H9 (cell line): ENCODE measurements at regions not wholly inside any gene's neighbourhood (a gene's known extent, or its start where the extent isn't known, plus 50 kb on each side); places are given as distances from the start of the nearest gene placed in this dataset. TPM values are rescaled to one million over a fixed set of nuclear protein-coding genes. Genes with fewer than 3 reads are reported as not detected.

Experiments used
- DNase-seq: peaks from one replicate; pipeline ENCODE4 v3.0.0-alpha.2; 2017
- H2AFZ ChIP-seq: one replicate; pipeline ENCODE4 v1.6.1; 2013; ENCODE audit warnings: mild to moderate bottlenecking, low read length, control low read depth, moderate library complexity
- H2AK5ac ChIP-seq: 2 replicates; pipeline ENCODE4 v1.6.1; 2013; ENCODE audit warnings: low read length, control low read depth, mixed read lengths; ENCODE audit not compliant: insufficient read length
- H2BK120ac ChIP-seq: one replicate; pipeline ENCODE4 v1.6.1; 2013; ENCODE audit warnings: low read depth, mild to moderate bottlenecking, low read length, control low read depth, inconsistent platforms; ENCODE audit not compliant: poor library complexity, severe bottlenecking
- H2BK12ac ChIP-seq: 2 replicates; pipeline ENCODE4 v1.6.1; 2013; ENCODE audit warnings: low read length, control low read depth, mixed read lengths, low read depth; ENCODE audit not compliant: insufficient read length
- H2BK15ac ChIP-seq: 2 replicates; pipeline ENCODE4 v1.6.1; 2013; ENCODE audit warnings: low read depth, low read length, control low read depth
- H2BK20ac ChIP-seq: one replicate; pipeline ENCODE4 v1.6.1; 2013; ENCODE audit warnings: low read depth, mild to moderate bottlenecking, low read length, control low read depth, inconsistent platforms; ENCODE audit not compliant: poor library complexity, severe bottlenecking
- H2BK5ac ChIP-seq: 2 replicates; pipeline ENCODE4 v1.6.1; 2013; ENCODE audit warnings: low read length, control low read depth, mixed read lengths; ENCODE audit not compliant: insufficient read length
- H3K14ac ChIP-seq: 2 replicates; pipeline ENCODE4 v1.6.1; 2013; ENCODE audit warnings: low read length, control low read depth; ENCODE audit not compliant: insufficient read depth
- H3K18ac ChIP-seq: 2 replicates; pipeline ENCODE4 v1.6.1; 2013; ENCODE audit warnings: low read depth, mild to moderate bottlenecking, mixed read lengths, low read length, control low read depth; ENCODE audit not compliant: insufficient read length
- H3K23ac ChIP-seq: 2 replicates; pipeline ENCODE4 v1.6.1; 2013; ENCODE audit warnings: low read length, control low read depth, mixed read lengths, low read depth; ENCODE audit not compliant: insufficient read length
- H3K23me2 ChIP-seq: 2 replicates; pipeline ENCODE4 v1.6.1; 2013; ENCODE audit warnings: low read depth, mild to moderate bottlenecking, mixed read lengths, low read length, control low read depth; ENCODE audit not compliant: insufficient read length, poor library complexity, severe bottlenecking
- H3K27ac ChIP-seq: 2 replicates; pipeline ENCODE4 v1.5.1; 2013; ENCODE audit warnings: low read length, control low read depth, mixed read lengths, low read depth; ENCODE audit not compliant: insufficient read length
- H3K27me3 ChIP-seq: 2 replicates; pipeline ENCODE4 v1.6.1; 2013; ENCODE audit warnings: low read length, control low read depth, inconsistent platforms; ENCODE audit not compliant: insufficient read depth
- H3K4ac ChIP-seq: 2 replicates; pipeline ENCODE4 v1.6.1; 2013; ENCODE audit warnings: low read depth, mild to moderate bottlenecking, control low read depth, inconsistent platforms, low read length, moderate library complexity
- H3K4me1 ChIP-seq: 2 replicates; pipeline ENCODE4 v1.6.1; 2013; ENCODE audit warnings: low read length, control low read depth, inconsistent platforms; ENCODE audit not compliant: insufficient read depth
- H3K4me2 ChIP-seq: 2 replicates; pipeline ENCODE4 v1.6.1; 2013; ENCODE audit warnings: low read length, control low read depth, mixed read lengths; ENCODE audit not compliant: insufficient read length, insufficient read depth
- H3K56ac ChIP-seq: 2 replicates; pipeline ENCODE4 v1.6.1; 2013; ENCODE audit warnings: low read depth, mild to moderate bottlenecking, mixed read lengths, low read length, control low read depth; ENCODE audit not compliant: insufficient read length
- H3K79me1 ChIP-seq: 2 replicates; pipeline ENCODE4 v1.6.1; 2013; ENCODE audit warnings: low read depth, mild to moderate bottlenecking, moderate library complexity, low read length, control low read depth, inconsistent platforms; ENCODE audit not compliant: insufficient read depth, poor library complexity, severe bottlenecking
- H3K79me2 ChIP-seq: 2 replicates; pipeline ENCODE4 v1.6.1; 2013; ENCODE audit warnings: low read length, control low read depth, inconsistent platforms; ENCODE audit not compliant: insufficient read depth
- H3K9ac ChIP-seq: 2 replicates; pipeline ENCODE4 v1.6.1; 2013; ENCODE audit warnings: low read length, control low read depth, mixed read lengths; ENCODE audit not compliant: insufficient read length; ENCODE audit errors: extremely low read depth
- H3K9me3 ChIP-seq: one replicate; pipeline ENCODE4 v1.6.1; 2013; ENCODE audit warnings: low read depth, low read length, inconsistent platforms; ENCODE audit not compliant: control insufficient read depth
- H3T11ph ChIP-seq: one replicate; pipeline ENCODE4 v1.6.1; 2013; ENCODE audit warnings: mild to moderate bottlenecking, low read length, control low read depth, inconsistent platforms
- H4K20me1 ChIP-seq: one replicate; pipeline ENCODE4 v1.6.1; 2013; ENCODE audit not compliant: control insufficient read depth, insufficient read length, insufficient read depth
- H4K5ac ChIP-seq: 2 replicates; pipeline ENCODE4 v1.6.1; 2013; ENCODE audit warnings: low read depth, mild to moderate bottlenecking, mixed read lengths, low read length, control low read depth; ENCODE audit not compliant: insufficient read length
- H4K8ac ChIP-seq: replicated peaks from 2 replicates; pipeline ENCODE4 v1.6.1; 2013; ENCODE audit warnings: low read length, control low read depth, mixed read lengths, low read depth; ENCODE audit not compliant: insufficient read length
- H4K91ac ChIP-seq: 2 replicates; pipeline ENCODE4 v1.6.1; 2013; ENCODE audit warnings: low read depth, mild to moderate bottlenecking, moderate library complexity, mixed read lengths, low read length, control low read depth; ENCODE audit not compliant: insufficient read length
- H3K27ac Mint-ChIP-seq, 3 experiments: 2 replicates in 2 of 3; 3 replicates in 1 of 3; pipeline ENCODE4 v1.8.0; 2020 to 2021; ENCODE audit warnings: mixed read lengths in 3 of 3, mild to moderate bottlenecking in 1 of 3, moderate library complexity in 1 of 3
- H3K27me3 Mint-ChIP-seq: 2 replicates; pipeline ENCODE4 v1.8.0; 2021; ENCODE audit warnings: low read depth, mild to moderate bottlenecking, moderate library complexity, mixed read lengths
- H3K36me3 Mint-ChIP-seq, 3 experiments: 2 replicates in 2 of 3; 3 replicates in 1 of 3; pipeline ENCODE4 v1.8.0; 2020 to 2021; ENCODE audit warnings: low read depth in 3 of 3, mixed read lengths in 3 of 3; ENCODE audit not compliant: insufficient read depth in 1 of 3
- H3K4me1 Mint-ChIP-seq, 2 experiments: 2 replicates each; pipeline ENCODE4 v1.8.0; 2020; ENCODE audit warnings: mixed read lengths in 2 of 2
- H3K4me3 Mint-ChIP-seq, 2 experiments: 2 replicates in 1 of 2; 3 replicates in 1 of 2; pipeline ENCODE4 v1.8.0; 2020 to 2021; ENCODE audit warnings: mild to moderate bottlenecking in 2 of 2, mixed read lengths in 2 of 2, moderate library complexity in 1 of 2
- H3K9me3 Mint-ChIP-seq, 2 experiments: 2 replicates in 1 of 2; 3 replicates in 1 of 2; pipeline ENCODE4 v1.8.0; 2020; ENCODE audit warnings: mild to moderate bottlenecking in 2 of 2, mixed read lengths in 2 of 2, moderate library complexity in 1 of 2
- CTCF ChIP-seq: fragments of 200-600 bp; sonication (generic); conservative IDR thresholded peaks from 3 replicates; pipeline ENCODE4 v1.8.0; 2021; ENCODE audit warnings: antibody characterized with exemption, mild to moderate bottlenecking
- WGBS: extraction: QIAGEN DNeasy Blood & Tissue Kit; methylation state at CpG from one replicate; pipeline ENCODE4 v1.1.7; 2013; ENCODE audit warnings: missing lambda C conversion rate, low lambda C conversion rate, mixed read lengths; ENCODE audit not compliant: insufficient read length; ENCODE audit errors: extremely low coverage; 5-methylcytosine and 5-hydroxymethylcytosine counted together
- microRNA-seq: library from miRNA; unstranded; fragments of <30 nt; microRNA quantifications from one replicate; pipeline ENCODE4, GENCODE V29; 2020; ENCODE audit warnings: borderline microRNAs expressed

- no peak overlapping the region for H3K27ac Mint-ChIP-seq
- WGBS = no CpG with 5 or more reads among the region's 2 CpGs
Observed at GRCh38 chr3:159938714-159939113, 49.9 kb upstream of the IL12A start.

More at GRCh38 chr3:159938714-159939113, 49.9 kb upstream of the IL12A start:
- Histone ChIP-seq H3K14ac (no peak overlapping the region), H3K79me1 (no peaks in the 10 kb centered on the region), H3T11ph (no peak overlapping the region), H2BK5ac (no peak overlapping the region), H3K79me2 (no peaks in the 10 kb centered on the region), H3K56ac (no peak overlapping the region), H2BK15ac (no peak overlapping the region), H2BK12ac (no peak overlapping the region), H2AK5ac (no peak overlapping the region), H4K5ac (no peak overlapping the region), H3K23ac (no peak overlapping the region), H3K4ac (no peak overlapping the region), H3K9ac (no peak overlapping the region), H3K23me2 (no peaks in the 10 kb centered on the region), H2BK20ac (no peak overlapping the region), H3K4me2 (no peak overlapping the region), H4K8ac (no peak overlapping the region), H2BK120ac (no peak overlapping the region), H3K4me1 (no peaks in the 10 kb centered on the region), H3K27ac (no peak overlapping the region), H3K18ac (no peak overlapping the region), H4K20me1 (no peaks in the 10 kb centered on the region), H2AFZ (no peak overlapping the region), H3K9me3 (peaks cover 7% of the 10 kb centered on the region), H3K27me3 (no peaks in the 10 kb centered on the region), H4K91ac (no peak overlapping the region)
- no peak for TF ChIP-seq CTCF
- H3K4me1 Mint-ChIP-seq = no peaks in the 10 kb centered on the region
- no peak for DNase-seq
- no peak overlapping the region for H3K4me3 Mint-ChIP-seq
- H3K9me3 Mint-ChIP-seq = peaks cover 16 to 22% of the 10 kb centered on the region in 2 experiments
- peaks cover 10 to 15% (median 10%) of the 10 kb centered on the region in 3 experiments for H3K36me3 Mint-ChIP-seq
- H3K27me3 Mint-ChIP-seq = peaks cover 1% of the 10 kb centered on the region; the same call in 1 of the 2 replicates

Small RNA genes in the stretch of these regions (microRNA-seq; reads per million reads assigned to microRNA genes)
- not detected for gene MIR3919
